ENCODE measurements at regions not wholly inside any gene's neighbourhood (a gene's known extent, or its start where the extent isn't known, plus 50 kb on each side); places are given as distances from the start of the nearest gene placed in this dataset.

DNA sequence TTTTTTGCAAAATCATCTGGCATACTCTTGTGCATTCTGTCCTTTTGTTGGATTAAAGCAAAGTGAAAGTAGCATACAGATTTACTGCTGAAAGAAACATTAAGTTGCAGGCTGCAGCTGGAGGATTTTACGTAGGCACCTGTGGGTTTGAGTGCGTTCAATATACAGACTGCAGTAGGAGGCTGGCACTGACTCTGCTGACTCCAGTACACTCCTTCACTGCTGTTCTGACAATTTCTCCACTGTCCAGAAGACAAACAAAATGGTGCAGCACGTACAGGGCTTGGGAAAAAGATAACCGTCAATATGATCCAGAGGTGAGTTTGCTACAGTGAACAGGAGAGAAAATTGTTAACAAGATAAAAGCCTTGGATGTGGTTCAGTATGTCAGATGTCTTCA, 73.3 kb downstream of the TANC2 start:
- WGBS, 2 donors = 39 to 58% methylated on average over 4 of the region's 4 CpGs
- ATAC-seq (ENCODE audit: low FRiP score in 2 of 2) = no peak
- no peak overlapping the region for H3K4me3 ChIP-seq

DNA sequence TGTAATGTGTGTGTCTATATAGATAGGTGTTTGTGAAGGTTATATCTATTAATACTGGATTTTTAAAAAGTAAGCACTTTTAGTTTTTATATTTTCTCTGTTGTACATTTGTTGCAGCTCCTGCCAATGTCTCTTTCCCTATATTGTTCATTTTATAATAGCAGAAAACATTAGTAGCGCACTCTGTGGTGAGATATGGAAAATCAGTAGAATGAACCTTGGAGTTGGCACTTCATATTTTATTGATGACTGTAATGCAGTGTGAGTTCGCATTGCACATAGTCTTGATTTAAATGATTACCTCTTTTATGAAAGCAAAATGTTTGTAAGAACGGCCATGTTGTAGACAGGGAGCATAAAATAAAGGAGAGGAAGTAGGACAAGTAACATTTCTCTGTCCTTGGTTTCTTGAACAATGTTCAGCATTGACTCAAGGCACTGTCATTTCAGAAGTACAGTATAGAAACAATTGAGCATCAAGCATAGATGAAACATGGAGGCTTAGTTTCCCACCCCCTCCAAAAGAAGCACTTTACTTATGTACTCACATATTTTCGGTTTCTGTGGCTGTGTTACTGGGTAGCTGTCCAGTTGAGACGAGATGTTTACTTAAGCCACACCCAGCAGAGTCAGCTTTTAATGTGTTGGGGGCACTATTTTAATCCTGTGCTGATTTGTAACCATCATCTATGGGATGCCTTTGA, 74.0 kb downstream of the TANC2 start:
- no peak overlapping the region for H3K27ac ChIP-seq
- ATAC-seq (ENCODE audit: low FRiP score in 2 of 2) (no peak), DNase-seq (no peak)
- no peaks in the 10 kb centered on the region for H3K36me3 ChIP-seq
- no peaks in the 10 kb centered on the region for H3K9me3 ChIP-seq
- WGBS, 2 donors = 54 to 59% methylated on average over 5 of the region's 5 CpGs
- TF ChIP-seq, protein P1, sequence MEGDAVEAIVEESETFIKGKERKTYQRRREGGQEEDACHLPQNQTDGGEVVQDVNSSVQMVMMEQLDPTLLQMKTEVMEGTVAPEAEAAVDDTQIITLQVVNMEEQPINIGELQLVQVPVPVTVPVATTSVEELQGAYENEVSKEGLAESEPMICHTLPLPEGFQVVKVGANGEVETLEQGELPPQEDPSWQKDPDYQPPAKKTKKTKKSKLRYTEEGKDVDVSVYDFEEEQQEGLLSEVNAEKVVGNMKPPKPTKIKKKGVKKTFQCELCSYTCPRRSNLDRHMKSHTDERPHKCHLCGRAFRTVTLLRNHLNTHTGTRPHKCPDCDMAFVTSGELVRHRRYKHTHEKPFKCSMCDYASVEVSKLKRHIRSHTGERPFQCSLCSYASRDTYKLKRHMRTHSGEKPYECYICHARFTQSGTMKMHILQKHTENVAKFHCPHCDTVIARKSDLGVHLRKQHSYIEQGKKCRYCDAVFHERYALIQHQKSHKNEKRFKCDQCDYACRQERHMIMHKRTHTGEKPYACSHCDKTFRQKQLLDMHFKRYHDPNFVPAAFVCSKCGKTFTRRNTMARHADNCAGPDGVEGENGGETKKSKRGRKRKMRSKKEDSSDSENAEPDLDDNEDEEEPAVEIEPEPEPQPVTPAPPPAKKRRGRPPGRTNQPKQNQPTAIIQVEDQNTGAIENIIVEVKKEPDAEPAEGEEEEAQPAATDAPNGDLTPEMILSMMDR (IDR thresholded peaks at IDR 0.05) = no peak
- TF ChIP-seq EP300 (IDR thresholded peaks at IDR 0.05) (no peak), POLR2A (IDR thresholded peaks at IDR 0.05) (no peak), POLR2AphosphoS5 (IDR thresholded peaks at IDR 0.05) (no peak)
- peaks cover 0 to 16% (median 12%) of the 10 kb centered on the region in 4 donors for H3K4me1 ChIP-seq
- H3K4me3 ChIP-seq = no peak overlapping the region
- H3K27me3 ChIP-seq = no peaks in the 10 kb centered on the region

More for the DNA sequence above, 73.3 kb downstream of the TANC2 start:
- DNase-seq = no peak
- Histone ChIP-seq H3K27ac (no peak overlapping the region), H3K9me3 (no peaks in the 10 kb centered on the region), H3K4me1 (peaks cover 0 to 16% (median 12%) of the 10 kb centered on the region in 4 donors), H3K27me3 (no peaks in the 10 kb centered on the region), H3K36me3 (no peaks in the 10 kb centered on the region)
- TF ChIP-seq EP300 (IDR thresholded peaks at IDR 0.05) (no peak), POLR2AphosphoS5 (IDR thresholded peaks at IDR 0.05) (no peak)

DNA sequence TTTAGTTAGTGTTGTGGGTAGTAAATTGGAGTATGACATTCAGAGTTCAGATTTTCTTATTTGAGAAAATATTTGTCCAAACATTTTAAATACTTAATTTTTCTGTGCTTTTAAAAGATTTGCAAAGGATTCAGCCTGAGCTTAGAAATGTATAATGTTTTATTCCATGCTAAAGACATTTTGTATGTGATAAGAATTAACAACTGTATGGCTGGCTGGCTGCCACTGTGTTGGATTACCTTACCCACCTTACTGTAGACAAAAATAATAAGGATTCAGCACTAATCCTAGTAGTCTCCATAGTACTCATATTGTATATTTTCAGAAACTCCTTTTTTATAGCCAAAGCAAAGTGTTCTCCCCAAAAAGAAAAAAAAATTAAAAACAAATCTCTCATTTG, 74.8 kb downstream of the TANC2 start:
- TF ChIP-seq POLR2A (IDR thresholded peaks at IDR 0.05) (no peak), POLR2AphosphoS5 (IDR thresholded peaks at IDR 0.05) (no peak), EP300 (IDR thresholded peaks at IDR 0.05) (no peak)
- TF ChIP-seq, protein P1 (IDR thresholded peaks at IDR 0.05) = no peak
- Histone ChIP-seq H3K4me1 (peaks cover 0 to 16% (median 12%) of the 10 kb centered on the region in 4 donors), H3K36me3 (no peaks in the 10 kb centered on the region), H3K4me3 (no peak overlapping the region), H3K9me3 (no peaks in the 10 kb centered on the region), H3K27ac (no peak overlapping the region), H3K27me3 (no peaks in the 10 kb centered on the region)
- no peak for ATAC-seq (ENCODE audit: low FRiP score in 2 of 2)
- DNase-seq = no peak

DNA sequence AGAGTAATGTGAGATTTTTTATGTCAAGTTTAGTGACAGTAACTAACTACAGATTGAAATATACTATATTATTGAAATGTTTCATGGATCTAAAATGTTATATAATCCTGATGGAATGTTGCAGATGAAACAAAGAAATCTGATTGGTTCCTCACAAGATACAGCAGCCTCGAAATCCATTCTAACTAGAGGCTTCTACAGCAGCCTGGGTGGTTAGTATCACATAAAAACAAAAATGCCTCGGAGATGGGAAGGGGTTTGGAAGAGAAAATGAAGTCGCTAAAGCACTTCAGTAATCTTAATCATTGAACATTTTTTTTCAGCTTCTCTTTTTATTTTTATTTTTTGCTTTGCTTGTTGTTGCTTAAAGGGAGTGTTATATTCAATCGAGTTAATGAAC, 75.2 kb downstream of the TANC2 start:
- Histone ChIP-seq H3K36me3 (no peaks in the 10 kb centered on the region), H3K4me1 (peaks cover 0 to 16% (median 12%) of the 10 kb centered on the region in 4 donors), H3K27me3 (no peaks in the 10 kb centered on the region), H3K9me3 (no peaks in the 10 kb centered on the region), H3K4me3 (no peak overlapping the region), H3K27ac (no peak overlapping the region)
- WGBS, 2 donors = 74 to 81% methylated on average over 4 of the region's 4 CpGs
- no peak for TF ChIP-seq POLR2A (IDR thresholded peaks at IDR 0.05)
- no peak for TF ChIP-seq POLR2AphosphoS5 (IDR thresholded peaks at IDR 0.05)
- no peak for TF ChIP-seq EP300 (IDR thresholded peaks at IDR 0.05)
- TF ChIP-seq, protein P1 (IDR thresholded peaks at IDR 0.05) = no peak
- DNase-seq = no peak
- ATAC-seq (ENCODE audit: low FRiP score in 2 of 2) = no peak

DNA sequence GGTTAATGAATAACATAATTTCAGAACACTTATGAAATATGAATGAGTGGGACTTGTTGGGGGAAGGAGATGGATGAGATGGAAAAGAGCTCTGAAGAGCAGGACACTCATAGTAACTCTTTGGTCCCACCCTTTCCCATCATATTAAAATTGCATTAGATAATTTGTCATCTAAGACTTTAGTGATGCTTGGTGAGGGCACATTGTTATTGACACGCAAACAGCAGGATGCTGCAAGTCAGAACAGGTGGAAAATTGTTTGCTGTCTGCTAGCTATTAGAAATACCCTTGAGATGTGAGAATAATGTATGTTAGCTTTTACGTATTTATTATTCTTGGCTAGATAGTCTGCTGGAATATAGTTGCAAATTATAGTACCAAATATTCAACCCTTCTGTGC, 75.7 kb downstream of the TANC2 start:
- Histone ChIP-seq H3K36me3 (no peaks in the 10 kb centered on the region), H3K4me3 (no peak overlapping the region), H3K4me1 (peaks cover 0 to 16% (median 12%) of the 10 kb centered on the region in 4 donors), H3K9me3 (no peaks in the 10 kb centered on the region), H3K27ac (no peak overlapping the region), H3K27me3 (no peaks in the 10 kb centered on the region)
- no peak for DNase-seq
- no peak for TF ChIP-seq POLR2AphosphoS5 (IDR thresholded peaks at IDR 0.05)
- no peak for TF ChIP-seq POLR2A (IDR thresholded peaks at IDR 0.05)
- no peak for TF ChIP-seq EP300 (IDR thresholded peaks at IDR 0.05)
- TF ChIP-seq, protein P1 (IDR thresholded peaks at IDR 0.05) = no peak
- 90 to 95% methylated on average over 2 of the region's 2 CpGs for WGBS, 2 donors
- ATAC-seq (ENCODE audit: low FRiP score in 2 of 2) = no peak
